Stimulated activated CD8-positive, alpha-beta memory T cell treated with anti-CD3 and anti-CD28 coated beads, Interleukin-12 subunit alpha, Interleukin-12 subunit beta, amount 100 ng/mL, for 24 hours (primary cell): ENCODE measurements at regions not wholly inside any gene's neighbourhood (a gene's known extent, or its start where the extent isn't known, plus 50 kb on each side); places are given as distances from the start of the nearest gene placed in this dataset.
A peak's percentile ranks its signal among the peaks of the same experiment; 100 is the strongest.
"Not testable (repeated sequence)": the region's sequence is repeated elsewhere in the genome, so short reads cannot be mapped to it uniquely, and the experiment has no call there.

Experiments used
- DNase-seq: peaks from one replicate; pipeline ENCODE4 v3.0.0-alpha.2; 2020; ENCODE audit errors: extremely low read depth

- DNase-seq: no peak
These were observed 203.8 kb upstream of the SFSWAP start for GRCh38 chr12:131507094-131507493.

GRCh38 chr12:131507881-131508280, 203.0 kb upstream of the SFSWAP start:
- DNase-seq: no peak

- no peak for DNase-seq
These were observed 201.2 kb upstream of the SFSWAP start for GRCh38 chr12:131509701-131510100.

- DNase-seq: no peak
These were observed 200.5 kb upstream of the SFSWAP start for GRCh38 chr12:131510431-131510830.

GRCh38 chr12:131511391-131511802, 199.5 kb upstream of the SFSWAP start:
- peak; percentile 32 for DNase-seq

GRCh38 chr12:131511803-131512561, 198.9 kb upstream of the SFSWAP start:
- DNase-seq: no peak

- DNase-seq: no peak
These were observed 197.3 kb upstream of the SFSWAP start for GRCh38 chr12:131513606-131514005.

- DNase-seq: not testable (repeated sequence)
These were observed 190.3 kb upstream of the SFSWAP start for GRCh38 chr12:131520553-131520952.

GRCh38 chr12:131521326-131521725, 189.6 kb upstream of the SFSWAP start:
- no peak for DNase-seq

- no peak for DNase-seq
These were observed 184.9 kb upstream of the SFSWAP start for GRCh38 chr12:131525795-131526508.

GRCh38 chr12:131527092-131527491, 183.8 kb upstream of the SFSWAP start:
- DNase-seq: no peak

- DNase-seq: no peak
These were observed 183.2 kb upstream of the SFSWAP start for GRCh38 chr12:131527736-131528135.

- DNase-seq: no peak
These were observed 182.7 kb upstream of the SFSWAP start for GRCh38 chr12:131528144-131528543.

GRCh38 chr12:131528667-131529066, 182.2 kb upstream of the SFSWAP start:
- no peak for DNase-seq

- no peak for DNase-seq
These were observed 181.5 kb upstream of the SFSWAP start for GRCh38 chr12:131529196-131530040.

GRCh38 chr12:131530041-131530332, 180.9 kb upstream of the SFSWAP start:
- no peak for DNase-seq

- no peak for DNase-seq
These were observed 180.5 kb upstream of the SFSWAP start for GRCh38 chr12:131530422-131530821.

- DNase-seq: no peak
These were observed 177.8 kb upstream of the SFSWAP start for GRCh38 chr12:131533139-131533538.

GRCh38 chr12:131535779-131536178, 175.1 kb upstream of the SFSWAP start:
- no peak for DNase-seq

GRCh38 chr12:131536337-131536736, 174.6 kb upstream of the SFSWAP start:
- no peak for DNase-seq

GRCh38 chr12:131536766-131537165, 174.1 kb upstream of the SFSWAP start:
- DNase-seq: no peak

- no peak for DNase-seq
These were observed 173.5 kb upstream of the SFSWAP start for GRCh38 chr12:131537267-131537958.
